HG03175 (cell line): ENCODE measurements at regions not wholly inside any gene's neighbourhood (a gene's known extent, or its start where the extent isn't known, plus 50 kb on each side); places are given as distances from the start of the nearest gene placed in this dataset.

Experiments
- ATAC-seq: cut with Tn5 transposase; IDR thresholded peaks from one replicate; pipeline ENCODE4 v1.9.1; 2021; ENCODE audit warnings: mild to moderate bottlenecking, moderate library complexity; ENCODE audit not compliant: unreplicated experiment

DNA sequence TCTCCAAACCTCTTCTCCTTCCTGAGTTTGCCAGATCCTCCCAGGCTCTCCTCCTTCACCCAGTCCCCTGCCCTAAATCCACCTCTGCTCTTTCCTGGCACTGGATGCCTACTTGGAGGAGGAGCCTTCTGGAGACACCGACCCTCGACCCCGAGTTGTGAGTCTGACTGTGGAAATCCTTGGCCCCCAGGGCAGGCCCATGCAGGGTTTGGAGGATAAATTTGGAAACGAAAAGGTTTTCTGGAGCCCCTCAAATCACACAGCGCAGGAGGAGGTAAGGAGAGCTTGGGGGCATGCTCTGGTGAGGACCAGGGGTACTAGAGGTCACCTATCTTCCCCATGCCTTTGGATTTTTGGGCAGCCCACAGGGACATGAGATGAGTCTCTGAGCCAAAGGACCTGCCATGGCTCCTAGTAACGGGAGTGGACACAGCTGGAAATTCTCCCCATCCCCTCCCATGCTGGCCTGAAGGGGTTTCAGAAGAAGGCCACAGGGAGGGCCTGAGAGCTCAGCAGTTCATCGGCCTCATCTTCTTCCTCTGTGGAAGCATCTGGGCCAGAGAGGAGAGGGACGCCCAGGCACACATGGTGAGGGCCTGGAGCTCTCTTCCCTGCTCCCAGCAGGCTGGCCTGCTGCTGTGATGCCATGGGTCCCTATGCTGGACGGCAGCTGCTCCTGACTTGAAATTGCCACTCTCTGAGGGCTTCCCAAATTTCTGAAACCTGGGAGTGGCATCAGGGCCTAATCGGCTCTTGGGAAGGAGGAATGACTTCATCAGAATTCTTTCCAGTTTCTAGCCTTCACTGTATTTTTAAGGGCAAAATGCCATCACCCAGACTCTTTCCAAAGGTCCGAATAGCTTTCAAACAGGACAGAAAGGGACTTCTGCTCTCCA, 68.6 kb upstream of the ITGA11 start:
- ATAC-seq = no peak

DNA sequence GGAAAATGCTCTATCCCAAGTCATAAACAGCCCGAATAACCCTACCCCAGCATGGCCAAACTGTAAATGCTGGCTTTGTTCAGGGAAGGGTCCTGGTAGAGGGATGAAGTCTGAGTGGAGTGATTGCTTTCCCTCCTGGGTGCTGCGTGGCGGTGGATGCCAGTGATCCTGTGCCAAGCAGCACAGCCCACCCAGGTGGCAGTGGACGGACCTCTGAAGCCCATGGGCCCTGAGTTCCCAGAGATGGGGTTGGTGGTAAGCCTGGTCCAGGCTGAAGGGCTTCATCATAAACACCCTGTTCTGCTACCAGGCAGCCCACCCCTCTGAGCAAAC, 69.3 kb upstream of the ITGA11 start:
- no peak for ATAC-seq

DNA sequence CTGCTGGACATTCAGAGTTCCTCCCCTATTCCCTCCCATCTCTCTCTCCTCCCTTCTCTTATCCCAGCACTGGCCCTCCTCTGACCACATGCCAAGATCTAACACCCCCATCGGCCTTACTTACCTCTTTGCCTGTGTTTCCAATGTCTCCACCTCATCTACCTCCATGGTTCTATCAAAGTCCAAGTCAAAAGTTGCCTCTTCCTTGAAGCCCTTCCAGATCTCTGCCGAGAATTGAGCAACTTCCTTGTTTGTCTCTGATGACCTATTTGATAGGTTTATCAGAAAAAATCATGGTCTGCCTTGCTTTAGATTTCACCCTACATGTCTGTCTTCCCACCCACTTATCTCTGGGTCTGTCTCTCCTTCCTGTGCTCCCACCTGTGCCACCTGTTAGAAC, 69.7 kb upstream of the ITGA11 start:
- no peak for ATAC-seq

DNA sequence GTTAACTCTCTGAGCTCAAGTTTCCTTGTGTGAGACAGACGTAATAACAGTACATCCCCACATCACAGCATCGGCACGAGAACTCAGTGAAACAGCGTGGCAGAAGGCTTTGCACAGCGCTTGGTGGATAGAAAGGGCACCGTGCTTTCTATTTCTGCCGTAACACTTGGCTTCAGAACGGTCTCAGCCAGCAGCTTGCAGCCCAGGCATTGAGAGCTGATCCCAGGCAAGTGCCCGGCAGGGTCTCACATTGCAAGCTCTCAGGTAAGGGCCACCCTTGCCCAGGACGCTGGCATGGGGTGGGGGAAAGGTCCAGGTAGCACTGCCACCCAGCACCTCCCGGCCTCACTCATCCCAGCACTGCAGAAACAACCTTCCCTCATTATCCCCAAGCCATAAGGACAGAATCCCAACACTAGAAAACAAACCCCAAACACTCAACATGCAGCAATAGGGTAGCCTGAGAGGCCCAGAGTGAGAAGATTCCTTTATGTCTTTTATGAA, 70.5 kb upstream of the ITGA11 start:
- no peak for ATAC-seq

DNA sequence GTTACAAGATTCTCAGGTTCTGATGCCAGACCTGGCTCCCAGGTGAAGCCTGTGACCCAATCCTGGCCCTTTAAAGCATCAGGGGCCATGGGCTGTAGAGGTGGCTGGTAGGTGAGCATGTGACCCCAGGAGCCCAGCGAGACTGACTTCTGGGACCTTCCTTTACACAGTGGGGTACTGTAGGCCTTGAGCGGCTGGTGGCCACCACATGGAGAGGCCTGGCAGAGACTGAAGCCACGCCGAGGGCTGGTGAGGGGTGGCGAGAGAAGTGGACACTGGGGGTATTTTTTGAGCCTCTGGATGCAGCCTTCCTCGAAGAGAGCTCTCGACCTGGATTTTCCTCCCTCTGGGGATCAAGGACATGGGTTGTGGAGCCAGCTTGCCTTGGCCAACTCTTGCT, 71.2 kb upstream of the ITGA11 start:
- no peak for ATAC-seq

DNA sequence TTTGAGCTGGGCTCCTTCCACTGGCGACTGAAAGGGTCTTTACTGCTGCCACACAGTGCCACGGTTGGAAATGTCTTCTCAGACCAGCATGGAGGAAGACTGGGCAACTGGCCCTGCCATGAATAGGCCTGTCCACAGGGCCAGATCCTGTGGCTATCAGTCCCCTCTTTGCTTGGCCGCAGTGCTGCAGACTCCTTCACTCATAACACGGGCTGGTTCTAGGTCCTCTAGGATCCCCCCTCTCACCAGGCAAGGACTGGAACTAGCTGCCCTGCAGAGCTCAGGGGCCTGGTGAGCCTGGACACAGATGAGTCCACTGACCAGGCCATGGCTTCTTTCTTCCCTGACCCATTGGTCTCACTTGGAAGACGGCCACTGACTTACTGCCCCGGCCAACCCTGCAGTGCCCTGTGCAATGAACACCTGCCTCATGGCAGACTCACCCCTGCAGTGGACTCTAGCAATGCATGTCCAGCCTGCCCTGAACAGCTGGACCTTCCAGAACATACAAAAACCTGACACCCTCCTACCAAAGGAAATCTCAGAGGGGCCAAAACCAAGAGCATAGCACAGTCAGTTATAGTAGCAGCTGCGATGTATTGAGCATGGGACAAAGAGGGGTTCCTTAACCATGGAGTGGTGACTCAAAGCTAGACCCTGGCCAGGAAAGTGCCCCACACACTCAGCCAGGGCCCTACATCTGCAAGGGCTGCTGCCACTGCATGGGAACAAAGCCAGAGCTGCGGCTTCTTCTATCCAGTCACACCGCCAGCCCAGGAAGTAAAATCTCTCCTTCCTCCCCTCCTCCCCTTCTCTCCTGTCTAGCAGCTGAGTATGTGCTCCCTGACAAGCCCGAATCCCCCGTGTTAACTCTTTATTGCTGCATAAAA, 72.1 kb upstream of the ITGA11 start:
- ATAC-seq = no peak

DNA sequence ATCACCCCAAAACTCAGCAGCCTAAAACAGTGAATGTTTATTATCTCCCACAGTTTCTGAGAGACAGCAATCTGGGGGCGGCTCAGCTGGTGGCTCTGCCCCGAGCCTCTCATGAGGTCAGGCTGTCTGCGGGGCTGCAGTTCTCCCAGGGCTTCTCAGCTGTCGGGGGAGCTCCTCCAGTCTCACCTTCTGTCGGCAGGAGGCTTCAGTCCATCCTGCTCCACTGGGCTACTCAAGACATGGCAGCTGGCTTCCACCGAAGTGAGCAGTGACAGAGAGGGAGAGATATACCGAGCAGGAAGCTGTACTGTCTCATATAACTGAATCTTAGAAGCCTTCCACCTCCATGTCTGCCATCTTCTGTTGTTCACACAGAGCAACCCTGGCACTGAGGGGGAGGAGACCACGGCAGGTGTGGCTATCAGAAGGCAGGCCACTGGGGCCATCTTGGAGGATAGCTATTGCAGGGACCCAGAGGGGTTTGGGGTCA, 72.8 kb upstream of the ITGA11 start:
- ATAC-seq = no peak

DNA sequence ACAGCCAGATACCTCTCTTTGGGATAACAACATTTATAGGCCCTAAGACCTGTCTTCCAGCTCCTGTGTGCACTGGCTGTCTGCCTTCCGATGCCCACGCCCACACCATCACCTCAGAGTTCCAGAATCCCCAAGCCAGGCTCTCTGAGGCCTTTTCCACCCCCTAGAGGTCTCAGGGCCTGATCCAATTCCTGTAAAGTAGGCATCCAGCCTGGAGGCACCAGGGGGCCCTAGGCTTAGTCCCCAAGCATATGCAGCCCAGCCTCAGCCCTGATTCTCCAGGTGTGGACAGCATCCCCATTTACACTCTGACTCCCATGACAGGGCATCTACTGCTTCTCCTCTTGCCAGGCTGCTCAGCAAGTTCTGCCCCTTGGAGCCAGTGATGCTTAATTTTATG, 72.7 kb upstream of the CORO2B start:
- no peak for ATAC-seq

DNA sequence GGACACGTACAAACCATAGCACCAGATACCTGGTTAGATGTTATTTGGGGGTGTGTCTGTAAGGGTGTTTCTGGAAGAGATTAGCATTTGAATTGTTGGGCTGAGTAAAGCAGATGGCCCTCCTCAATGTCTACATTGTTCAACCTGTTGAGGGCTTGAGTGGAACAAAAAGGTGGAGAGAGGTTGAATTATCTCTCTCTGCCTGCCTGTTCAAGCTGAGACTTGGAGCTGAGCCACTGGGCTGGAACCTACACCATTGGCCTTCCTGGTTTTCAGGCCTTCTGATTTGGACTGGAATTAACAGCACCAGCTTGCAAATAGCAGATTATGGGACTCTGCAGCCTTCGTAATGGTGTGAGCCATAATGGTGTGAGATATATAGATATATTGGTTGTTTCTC, 71.3 kb upstream of the CORO2B start:
- no peak for ATAC-seq

DNA sequence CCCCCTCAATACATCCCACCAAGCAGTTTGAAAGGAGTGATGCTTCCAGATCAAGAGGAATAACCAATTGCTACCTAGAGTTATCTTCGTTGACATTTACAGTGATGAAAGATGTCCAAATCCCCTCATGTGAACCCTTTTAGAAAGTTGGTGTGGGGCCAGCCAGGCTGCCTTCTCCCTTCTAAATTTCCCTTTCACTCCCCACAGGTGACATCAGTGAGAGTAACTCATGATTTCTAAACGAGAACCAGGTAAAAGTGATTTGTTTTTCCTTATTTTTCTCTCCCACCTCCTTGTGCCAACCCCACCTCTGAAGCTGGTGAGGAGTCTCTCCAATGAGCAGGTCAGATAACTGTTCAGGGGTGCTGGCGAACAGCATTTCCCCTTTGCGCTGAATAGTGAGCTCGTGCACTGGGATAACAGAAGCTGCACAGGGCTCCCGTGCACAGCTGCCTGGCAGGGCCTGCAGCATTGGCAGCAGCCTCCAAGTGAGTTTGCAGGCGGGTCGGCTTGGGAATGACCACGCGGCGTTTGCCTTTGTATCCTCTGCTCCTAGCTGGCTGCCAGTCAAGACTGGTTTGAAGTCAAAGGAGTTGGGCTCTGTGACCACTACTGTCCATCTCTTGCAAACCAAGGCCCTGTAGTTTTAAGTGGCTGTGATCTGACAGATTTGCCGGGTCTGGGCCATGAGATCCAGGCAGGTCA, 70.2 kb upstream of the CORO2B start:
- no peak for ATAC-seq

DNA sequence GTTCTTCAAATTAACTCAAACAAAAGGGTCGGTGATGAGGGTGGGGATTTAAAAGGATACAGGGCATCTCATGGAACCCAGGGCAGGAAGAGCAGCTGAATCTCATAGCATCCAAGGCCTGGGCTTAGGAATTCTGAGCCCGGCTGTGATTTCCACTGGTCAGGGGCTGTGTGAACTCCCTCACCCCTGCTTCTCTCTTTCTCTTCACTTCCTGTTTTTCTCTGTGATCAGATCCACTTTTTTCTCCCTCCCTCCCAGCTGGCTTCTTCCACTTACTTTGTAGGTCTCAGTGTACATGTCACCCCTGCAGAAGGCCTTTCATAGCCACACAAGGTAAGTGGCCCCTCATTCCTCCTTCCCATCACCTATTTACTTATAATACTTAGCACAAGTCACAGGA, 68.2 kb upstream of the CORO2B start:
- no peak for ATAC-seq

DNA sequence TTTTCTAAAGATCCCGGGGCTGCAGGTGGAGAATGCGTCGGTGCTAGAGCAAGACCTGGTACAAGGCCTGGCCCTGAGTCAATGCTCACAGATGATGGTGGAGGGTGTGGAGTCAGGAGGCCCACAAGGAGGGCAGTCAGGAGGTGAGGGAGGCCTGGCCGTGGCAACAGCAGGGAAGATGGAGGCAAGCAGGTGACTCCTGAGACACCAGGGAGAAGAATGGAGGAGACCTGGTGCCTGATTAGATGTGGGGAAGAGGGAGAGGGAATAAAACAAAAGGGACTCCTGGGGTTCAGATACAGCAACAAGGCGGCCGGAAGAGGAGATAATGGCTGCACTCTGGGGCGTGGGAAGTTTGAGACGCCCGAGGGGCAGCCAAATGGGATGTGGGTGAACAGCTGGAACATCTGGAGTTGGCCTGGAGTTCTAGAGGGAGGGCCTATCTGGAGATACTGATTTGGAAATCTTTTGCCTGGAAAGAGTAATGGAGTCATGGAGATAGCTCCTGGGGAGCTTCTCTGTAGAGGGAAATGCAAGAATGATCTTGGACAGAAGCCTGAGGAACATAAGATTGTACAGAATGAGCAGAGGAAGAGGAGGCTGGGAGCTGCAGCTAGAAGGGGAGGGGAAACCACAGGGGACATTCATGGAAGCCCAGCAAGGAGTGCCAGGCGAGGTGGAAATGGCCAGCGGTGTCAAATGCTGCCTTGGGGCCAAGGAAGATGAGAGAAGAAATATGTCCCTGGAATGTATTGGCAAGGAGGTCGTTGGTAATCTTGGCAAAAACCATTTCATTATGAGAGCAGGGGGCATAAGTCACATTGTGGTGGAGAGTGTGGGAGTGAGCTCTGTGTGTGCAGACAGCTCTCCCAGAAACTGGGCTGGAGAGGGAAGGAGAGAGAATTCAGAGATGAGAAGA, 67.5 kb upstream of the CORO2B start:
- no peak for ATAC-seq

DNA sequence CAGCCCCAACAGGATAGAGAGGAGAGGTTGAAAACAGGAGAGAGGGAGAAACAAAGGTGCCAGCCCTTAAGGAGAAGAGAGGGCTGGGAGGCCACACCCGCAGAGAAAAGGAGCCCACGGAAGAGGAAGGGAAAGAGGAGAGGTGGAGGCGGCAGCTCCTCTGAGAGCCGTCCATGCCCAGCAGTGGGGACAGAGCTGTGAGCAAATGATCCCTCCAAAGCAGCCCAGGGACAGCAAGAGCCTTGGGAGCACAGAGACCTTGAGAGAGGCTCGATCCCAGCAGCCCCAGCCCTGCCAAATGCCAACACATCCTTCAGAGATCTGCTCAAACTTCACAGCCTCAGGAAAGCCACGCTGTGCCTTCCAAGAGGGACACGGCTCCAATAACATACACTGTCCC, 66.7 kb upstream of the CORO2B start:
- no peak for ATAC-seq

DNA sequence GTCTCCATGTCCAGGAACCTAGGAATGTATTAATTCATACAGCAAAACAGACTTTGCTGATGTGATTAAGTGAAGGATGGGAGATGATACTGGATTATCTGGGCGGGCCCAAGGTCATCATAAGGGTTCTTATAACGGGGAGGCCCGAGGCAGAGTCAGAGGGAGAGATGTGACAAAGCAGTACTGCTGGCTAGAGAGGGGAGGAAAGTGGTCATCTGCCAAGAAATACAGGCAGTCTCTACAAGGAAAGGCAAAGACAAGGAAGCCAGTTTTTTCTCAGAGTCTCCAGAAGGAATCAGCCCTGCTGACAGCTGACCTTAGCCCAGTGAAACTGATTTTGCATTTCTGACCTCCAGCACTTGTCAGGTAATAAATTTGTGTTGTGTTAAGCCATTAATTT, 66.2 kb upstream of the CORO2B start:
- no peak for ATAC-seq

DNA sequence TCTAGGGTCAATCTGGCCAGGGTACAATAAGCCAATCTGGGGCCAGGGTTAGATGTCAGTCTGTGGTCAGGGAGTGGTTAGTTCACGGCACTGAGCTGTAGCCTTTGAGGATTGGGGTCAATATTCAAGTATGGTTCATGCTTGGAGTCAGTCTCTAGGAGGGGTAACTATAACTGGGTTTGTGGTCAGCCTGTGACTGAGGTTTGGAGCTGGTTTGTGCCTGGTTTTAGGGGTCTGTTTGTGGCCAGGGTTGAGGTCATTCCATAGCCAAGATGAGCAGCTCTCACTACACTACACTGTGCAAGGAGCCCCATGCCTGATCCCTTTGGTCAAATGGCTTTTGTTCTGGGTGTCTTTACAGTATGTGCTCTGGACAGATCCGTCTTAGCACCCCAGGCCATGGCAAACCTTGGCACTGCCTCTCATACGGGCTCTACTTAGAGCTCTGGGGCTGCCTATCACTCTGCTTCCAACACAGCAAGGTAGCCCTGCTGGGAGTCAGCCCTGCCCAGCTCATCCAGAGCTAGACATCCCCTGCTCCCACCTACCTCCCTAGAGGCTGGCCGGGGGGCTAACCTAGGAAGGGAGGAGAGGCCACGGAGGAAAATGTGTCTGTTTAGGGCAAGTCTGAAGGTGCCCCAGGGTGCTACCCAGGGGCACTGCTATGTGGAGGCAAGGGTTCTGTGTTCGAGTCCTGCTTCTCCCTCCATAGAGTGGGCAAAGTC, 63.3 kb upstream of the CORO2B start:
- ATAC-seq = no peak

DNA sequence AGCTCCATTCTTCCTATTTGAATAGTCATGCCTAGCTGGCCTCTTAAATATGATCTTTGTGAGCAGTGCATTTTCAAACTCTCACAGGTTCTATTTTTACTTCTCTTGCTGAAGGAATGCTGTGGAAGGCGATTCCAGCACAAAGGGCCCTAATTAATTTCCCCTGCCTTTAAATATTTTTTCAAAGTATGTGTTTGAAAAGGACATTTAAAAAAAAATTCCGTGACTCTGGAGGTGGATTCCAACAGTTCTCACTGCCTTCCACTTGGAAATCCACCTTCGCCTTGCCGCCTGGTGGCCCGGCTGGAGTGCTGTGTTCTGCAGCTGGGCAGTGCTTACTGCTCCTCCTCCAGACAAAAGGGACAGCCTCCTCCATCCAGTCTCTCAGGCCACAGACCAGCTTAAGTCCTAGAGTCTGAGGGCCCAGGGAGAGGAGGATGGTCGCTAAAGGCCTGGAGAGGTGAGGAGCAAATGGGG, 61.5 kb upstream of the CORO2B start:
- ATAC-seq = no peak

DNA sequence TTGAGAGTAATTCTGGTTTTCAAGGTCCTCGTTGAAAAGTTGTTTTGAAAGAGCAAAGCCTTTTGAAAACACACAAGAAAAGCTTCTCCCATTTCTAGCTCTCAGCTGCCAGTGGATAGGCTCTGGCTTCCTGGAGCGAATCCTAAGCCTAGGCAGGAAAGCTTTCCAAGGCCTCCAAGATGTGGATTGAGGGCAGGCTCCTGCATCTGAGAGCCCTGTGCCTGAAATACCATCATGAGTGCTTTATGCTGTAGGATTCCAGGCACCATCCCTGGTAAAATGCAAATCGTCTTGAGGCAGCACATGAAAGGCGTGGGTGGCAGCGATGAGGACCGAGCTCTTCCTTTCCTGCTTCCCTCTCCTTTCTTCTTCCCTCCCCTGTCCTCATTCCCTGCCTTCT, 60.7 kb upstream of the CORO2B start:
- no peak for ATAC-seq

DNA sequence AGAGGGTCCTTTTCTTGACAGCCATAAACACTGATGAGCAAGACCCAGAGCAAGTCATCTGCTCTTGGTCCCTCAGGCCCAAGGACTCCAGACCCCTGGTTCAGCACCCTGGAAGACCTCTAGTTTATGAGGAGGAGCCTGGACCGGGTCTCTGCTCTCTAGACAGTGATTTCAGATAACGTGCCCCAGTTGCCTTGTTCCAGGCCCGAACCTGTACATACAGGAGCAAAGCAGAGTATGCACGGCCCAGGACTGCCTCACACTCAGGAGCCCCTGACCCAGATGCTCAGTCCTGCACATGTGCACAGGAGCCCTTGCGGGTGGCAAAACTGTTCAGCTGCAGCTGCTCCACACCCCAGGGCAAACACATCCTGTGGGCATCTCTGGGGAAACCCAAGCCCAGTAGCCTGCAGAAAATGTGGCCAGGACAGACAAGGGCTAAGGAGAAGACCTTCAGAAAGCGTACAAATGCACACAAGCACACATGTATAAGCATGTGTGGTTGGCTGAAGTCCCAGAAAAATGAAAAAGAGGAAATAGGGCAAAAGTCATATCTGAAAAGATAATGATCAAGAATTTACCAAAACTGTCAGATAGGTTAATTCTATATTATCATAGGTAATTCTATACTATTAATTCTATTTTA, 59.9 kb upstream of the CORO2B start:
- ATAC-seq = no peak
